ENCODE measurements at regions not wholly inside any gene's neighbourhood (a gene's known extent, or its start where the extent isn't known, plus 50 kb on each side); places are given as distances from the start of the nearest gene placed in this dataset.

DNA sequence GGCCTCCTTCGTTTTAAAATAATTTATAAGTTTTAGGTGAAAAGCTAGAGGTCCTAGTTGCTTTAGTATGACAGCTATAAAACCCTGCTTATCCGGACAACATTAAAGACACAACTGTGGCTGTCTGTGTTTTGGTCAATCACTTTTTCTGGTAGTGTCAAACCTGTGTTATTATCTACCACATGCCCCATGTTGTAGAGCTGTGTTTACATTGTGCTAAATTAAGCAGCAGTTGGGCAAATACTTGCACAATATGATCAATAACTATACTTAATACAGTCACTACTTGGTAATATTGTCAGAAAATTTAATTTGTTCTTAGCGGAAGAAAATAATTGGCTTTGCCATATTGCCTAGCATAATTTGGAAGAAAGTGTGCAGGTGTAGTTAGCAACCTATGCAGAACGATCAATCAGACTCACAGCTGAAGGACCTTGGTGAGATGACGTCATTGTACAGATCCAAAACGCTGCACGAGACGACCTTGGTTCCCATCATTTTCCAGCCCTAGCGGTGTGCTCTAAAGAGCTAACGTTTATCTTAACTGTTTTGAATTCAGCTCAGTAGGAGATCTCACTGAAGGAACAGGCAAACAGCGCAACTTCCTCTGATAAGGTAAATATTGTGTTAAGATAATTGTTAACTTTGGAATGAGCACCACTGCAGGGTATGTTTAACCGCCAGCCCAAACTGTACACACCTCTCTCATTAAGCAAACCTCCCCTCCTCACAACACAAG, 476.6 kb downstream of the IRS2 start:
- H3K9me3 ChIP-seq, result no peaks in the 10 kb centered on the region
- intact Hi-C loops (cut with DNase I), result no loop called here

DNA sequence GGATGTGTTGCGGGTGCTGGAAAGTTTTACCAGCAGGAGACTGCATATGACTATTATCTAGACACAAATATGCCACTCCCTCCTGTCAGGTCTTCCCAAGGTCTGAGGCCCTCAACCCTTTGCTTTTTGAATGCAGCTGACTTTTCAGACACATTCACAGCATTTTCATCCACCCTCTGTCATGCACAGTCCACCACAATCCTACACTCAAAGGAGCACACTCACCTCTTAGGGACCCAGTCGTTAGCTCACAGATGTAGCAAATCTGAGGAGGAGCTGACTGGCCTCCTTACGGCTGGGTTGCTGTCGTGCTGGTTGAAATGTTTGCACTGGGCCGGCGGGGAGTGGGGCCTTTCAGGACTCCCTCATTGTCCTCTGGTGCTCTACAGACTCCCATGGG, 479.4 kb downstream of the IRS2 start:
- no peak overlapping the region for H3K4me3 ChIP-seq
- H3K9me3 ChIP-seq, result no peaks in the 10 kb centered on the region
- H3K27ac ChIP-seq, result no peak overlapping the region
- peak in 1 of 2 donors; percentile 29 for DNase-seq (ENCODE audit: extremely low spot score in 2 of 2)
- intact Hi-C loops (cut with DNase I), result no loop called here
- TF ChIP-seq POLR2A (IDR thresholded peaks at IDR 0.05), result no peak
- no peak for TF ChIP-seq POLR2AphosphoS5 (IDR thresholded peaks at IDR 0.05; ENCODE audit: insufficient read depth in 1 of 2, low read depth in 1 of 2)
- H3K36me3 ChIP-seq, result no peaks in the 10 kb centered on the region
- H3K27me3 ChIP-seq, result no peaks in the 10 kb centered on the region
- H3K4me1 ChIP-seq, result no peaks in the 10 kb centered on the region

More for the DNA sequence above, 476.6 kb downstream of the IRS2 start:
- Histone ChIP-seq H3K4me3 (no peak overlapping the region), H3K4me1 (no peaks in the 10 kb centered on the region), H3K36me3 (no peaks in the 10 kb centered on the region), H3K27ac (no peak overlapping the region), H3K27me3 (no peaks in the 10 kb centered on the region)
- TF ChIP-seq, protein P1, sequence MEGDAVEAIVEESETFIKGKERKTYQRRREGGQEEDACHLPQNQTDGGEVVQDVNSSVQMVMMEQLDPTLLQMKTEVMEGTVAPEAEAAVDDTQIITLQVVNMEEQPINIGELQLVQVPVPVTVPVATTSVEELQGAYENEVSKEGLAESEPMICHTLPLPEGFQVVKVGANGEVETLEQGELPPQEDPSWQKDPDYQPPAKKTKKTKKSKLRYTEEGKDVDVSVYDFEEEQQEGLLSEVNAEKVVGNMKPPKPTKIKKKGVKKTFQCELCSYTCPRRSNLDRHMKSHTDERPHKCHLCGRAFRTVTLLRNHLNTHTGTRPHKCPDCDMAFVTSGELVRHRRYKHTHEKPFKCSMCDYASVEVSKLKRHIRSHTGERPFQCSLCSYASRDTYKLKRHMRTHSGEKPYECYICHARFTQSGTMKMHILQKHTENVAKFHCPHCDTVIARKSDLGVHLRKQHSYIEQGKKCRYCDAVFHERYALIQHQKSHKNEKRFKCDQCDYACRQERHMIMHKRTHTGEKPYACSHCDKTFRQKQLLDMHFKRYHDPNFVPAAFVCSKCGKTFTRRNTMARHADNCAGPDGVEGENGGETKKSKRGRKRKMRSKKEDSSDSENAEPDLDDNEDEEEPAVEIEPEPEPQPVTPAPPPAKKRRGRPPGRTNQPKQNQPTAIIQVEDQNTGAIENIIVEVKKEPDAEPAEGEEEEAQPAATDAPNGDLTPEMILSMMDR (IDR thresholded peaks at IDR 0.05), result no peak
- TF ChIP-seq POLR2A (IDR thresholded peaks at IDR 0.05) (no peak), POLR2AphosphoS5 (IDR thresholded peaks at IDR 0.05; ENCODE audit: insufficient read depth in 1 of 2, low read depth in 1 of 2) (no peak)
- peak in 1 of 2 donors; percentile 44 for DNase-seq (ENCODE audit: extremely low spot score in 2 of 2)

DNA sequence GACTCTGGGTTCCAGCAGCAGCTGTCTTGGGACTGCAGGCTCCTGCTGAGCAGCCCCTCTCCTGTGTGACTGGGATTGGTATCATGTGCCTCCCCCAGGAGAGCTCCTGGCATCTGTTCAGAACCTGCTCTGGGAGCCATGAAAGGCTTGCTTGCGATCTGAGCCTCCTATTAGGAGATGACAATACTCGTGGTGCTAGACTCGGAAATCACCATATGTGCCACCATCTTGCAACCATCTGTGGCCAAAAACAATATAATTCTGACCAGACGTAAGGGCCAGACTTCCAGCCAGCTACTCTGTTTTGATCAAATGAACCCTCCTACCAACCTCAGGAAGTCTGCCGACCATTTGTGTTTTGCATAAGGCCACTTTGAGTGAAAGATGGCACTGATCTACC, 484.7 kb downstream of the IRS2 start:
- Histone ChIP-seq H3K27me3 (no peaks in the 10 kb centered on the region), H3K4me3 (no peak overlapping the region), H3K36me3 (no peaks in the 10 kb centered on the region), H3K27ac (no peak overlapping the region), H3K4me1 (no peaks in the 10 kb centered on the region), H3K9me3 (no peaks in the 10 kb centered on the region)
- DNase-seq (ENCODE audit: extremely low spot score in 2 of 2), result no peak
- intact Hi-C loops (cut with DNase I), result no loop called here
- no peak for TF ChIP-seq POLR2AphosphoS5 (IDR thresholded peaks at IDR 0.05; ENCODE audit: insufficient read depth in 1 of 2, low read depth in 1 of 2)
- TF ChIP-seq, protein P1 (IDR thresholded peaks at IDR 0.05), result no peak
- TF ChIP-seq POLR2A (IDR thresholded peaks at IDR 0.05), result no peak

DNA sequence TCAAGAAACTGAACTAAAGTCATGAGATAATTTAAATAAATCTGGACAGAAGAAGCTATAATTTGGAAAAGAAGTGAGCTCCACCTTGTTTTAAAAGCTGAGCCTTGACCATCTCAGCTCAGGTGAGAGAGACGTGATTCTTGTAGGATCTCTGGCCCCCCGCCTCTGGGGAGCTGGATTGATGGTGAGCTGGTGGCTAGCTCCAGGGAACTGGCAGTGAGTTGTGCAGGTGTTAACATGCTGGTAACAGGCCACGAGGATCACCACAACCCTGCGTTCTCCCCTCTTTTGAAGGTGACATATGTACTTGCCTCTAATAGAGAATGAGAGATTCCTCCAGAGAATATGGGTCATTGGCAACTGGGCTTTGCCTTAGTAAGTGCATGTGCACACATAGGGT, 485.1 kb downstream of the IRS2 start:
- no peaks in the 10 kb centered on the region for H3K36me3 ChIP-seq
- no peak overlapping the region for H3K4me3 ChIP-seq
- no peak for TF ChIP-seq POLR2AphosphoS5 (IDR thresholded peaks at IDR 0.05; ENCODE audit: insufficient read depth in 1 of 2, low read depth in 1 of 2)
- TF ChIP-seq, protein P1 (IDR thresholded peaks at IDR 0.05), result no peak
- H3K27me3 ChIP-seq, result no peaks in the 10 kb centered on the region
- intact Hi-C loops (cut with DNase I), result no loop called here
- H3K9me3 ChIP-seq, result no peaks in the 10 kb centered on the region
- no peak for DNase-seq (ENCODE audit: extremely low spot score in 2 of 2)
- no peaks in the 10 kb centered on the region for H3K4me1 ChIP-seq
- H3K27ac ChIP-seq, result no peak overlapping the region

GRCh38 chr13:109297628-109298027, 488.8 kb downstream of the IRS2 start:
- H3K27ac ChIP-seq, result no peak overlapping the region
- no peak for DNase-seq (ENCODE audit: extremely low spot score in 2 of 2)
- H3K27me3 ChIP-seq, result no peaks in the 10 kb centered on the region
- no peaks in the 10 kb centered on the region for H3K4me1 ChIP-seq
- H3K9me3 ChIP-seq, result no peaks in the 10 kb centered on the region
- no peaks in the 10 kb centered on the region for H3K36me3 ChIP-seq
- TF ChIP-seq POLR2A (IDR thresholded peaks at IDR 0.05) (no peak), POLR2AphosphoS5 (IDR thresholded peaks at IDR 0.05; ENCODE audit: insufficient read depth in 1 of 2, low read depth in 1 of 2) (no peak)
- TF ChIP-seq, protein P1 (IDR thresholded peaks at IDR 0.05), result no peak
- intact Hi-C loops (cut with DNase I), result no loop called here
- H3K4me3 ChIP-seq, result no peak overlapping the region

All from vagina (tissue), 2 donors.